ENCODE measurements at regions not wholly inside any gene's neighbourhood (a gene's known extent, or its start where the extent isn't known, plus 50 kb on each side); places are given as distances from the start of the nearest gene placed in this dataset.
"Not testable (repeated sequence)": the region's sequence is repeated elsewhere in the genome, so short reads cannot be mapped to it uniquely, and the experiment has no call there.

- H3K27me3 ChIP-seq (ENCODE audit: control insufficient read depth, insufficient read depth, low read length); H3K9ac ChIP-seq (ENCODE audit: low read depth, low read length); H3K4me3 ChIP-seq (ENCODE audit: low read depth, low read length); H3K4me1 ChIP-seq (ENCODE audit: control insufficient read depth, insufficient read depth, low read length); H3K36me3 ChIP-seq (ENCODE audit: control insufficient read depth, insufficient read depth, low read length); H3K9me3 ChIP-seq (ENCODE audit: control insufficient read depth, insufficient read depth, low read length): not testable (repeated sequence)
Measured at GRCh38 chr4:57300300-57300699, 190.1 kb upstream of the IGFBP7 start.

- peaks cover 12% of the 10 kb centered on the region for H3K4me1 ChIP-seq (ENCODE audit: control insufficient read depth, insufficient read depth, low read length)
- no peak overlapping the region for H3K9ac ChIP-seq (ENCODE audit: low read depth, low read length)
- H3K4me3 ChIP-seq (ENCODE audit: low read depth, low read length), result no peak overlapping the region
- H3K36me3 ChIP-seq (ENCODE audit: control insufficient read depth, insufficient read depth, low read length), result no peaks in the 10 kb centered on the region
- H3K9me3 ChIP-seq (ENCODE audit: control insufficient read depth, insufficient read depth, low read length), result no peaks in the 10 kb centered on the region
- H3K27me3 ChIP-seq (ENCODE audit: control insufficient read depth, insufficient read depth, low read length), result no peaks in the 10 kb centered on the region
Measured at GRCh38 chr4:57291911-57292310, 181.7 kb upstream of the IGFBP7 start.

- Histone ChIP-seq H3K36me3 (ENCODE audit: control insufficient read depth, insufficient read depth, low read length) (no peaks in the 10 kb centered on the region), H3K27me3 (ENCODE audit: control insufficient read depth, insufficient read depth, low read length) (no peaks in the 10 kb centered on the region), H3K9me3 (ENCODE audit: control insufficient read depth, insufficient read depth, low read length) (no peaks in the 10 kb centered on the region), H3K4me3 (ENCODE audit: low read depth, low read length) (no peak overlapping the region), H3K9ac (ENCODE audit: low read depth, low read length) (no peak overlapping the region), H3K4me1 (ENCODE audit: control insufficient read depth, insufficient read depth, low read length) (peaks cover 20% of the 10 kb centered on the region)
Measured at GRCh38 chr4:57287687-57288604, 177.8 kb upstream of the IGFBP7 start.

- Histone ChIP-seq H3K36me3 (ENCODE audit: control insufficient read depth, insufficient read depth, low read length) (no peaks in the 10 kb centered on the region), H3K4me3 (ENCODE audit: low read depth, low read length) (no peak overlapping the region), H3K27me3 (ENCODE audit: control insufficient read depth, insufficient read depth, low read length) (no peaks in the 10 kb centered on the region), H3K9ac (ENCODE audit: low read depth, low read length) (no peak overlapping the region), H3K9me3 (ENCODE audit: control insufficient read depth, insufficient read depth, low read length) (no peaks in the 10 kb centered on the region), H3K4me1 (ENCODE audit: control insufficient read depth, insufficient read depth, low read length) (peaks cover 11% of the 10 kb centered on the region)
Measured at GRCh38 chr4:57282933-57283310, 172.7 kb upstream of the IGFBP7 start.

GRCh38 chr4:57280481-57280880 lies 170.3 kb upstream of the IGFBP7 start:
- H3K9ac ChIP-seq (ENCODE audit: low read depth, low read length), result no peak overlapping the region
- H3K9me3 ChIP-seq (ENCODE audit: control insufficient read depth, insufficient read depth, low read length), result no peaks in the 10 kb centered on the region
- no peaks in the 10 kb centered on the region for H3K27me3 ChIP-seq (ENCODE audit: control insufficient read depth, insufficient read depth, low read length)
- H3K4me3 ChIP-seq (ENCODE audit: low read depth, low read length), result no peak overlapping the region
- no peaks in the 10 kb centered on the region for H3K36me3 ChIP-seq (ENCODE audit: control insufficient read depth, insufficient read depth, low read length)
- no peaks in the 10 kb centered on the region for H3K4me1 ChIP-seq (ENCODE audit: control insufficient read depth, insufficient read depth, low read length)

GRCh38 chr4:57278780-57279179 lies 168.6 kb upstream of the IGFBP7 start:
- H3K27me3 ChIP-seq (ENCODE audit: control insufficient read depth, insufficient read depth, low read length), result no peaks in the 10 kb centered on the region
- no peak overlapping the region for H3K4me3 ChIP-seq (ENCODE audit: low read depth, low read length)
- no peaks in the 10 kb centered on the region for H3K9me3 ChIP-seq (ENCODE audit: control insufficient read depth, insufficient read depth, low read length)
- no peaks in the 10 kb centered on the region for H3K36me3 ChIP-seq (ENCODE audit: control insufficient read depth, insufficient read depth, low read length)
- H3K4me1 ChIP-seq (ENCODE audit: control insufficient read depth, insufficient read depth, low read length), result no peaks in the 10 kb centered on the region
- H3K9ac ChIP-seq (ENCODE audit: low read depth, low read length), result no peak overlapping the region

GRCh38 chr4:57274082-57274481 lies 163.9 kb upstream of the IGFBP7 start:
- Histone ChIP-seq H3K9me3 (ENCODE audit: control insufficient read depth, insufficient read depth, low read length) (no peaks in the 10 kb centered on the region), H3K4me3 (ENCODE audit: low read depth, low read length) (no peak overlapping the region), H3K4me1 (ENCODE audit: control insufficient read depth, insufficient read depth, low read length) (no peaks in the 10 kb centered on the region), H3K27me3 (ENCODE audit: control insufficient read depth, insufficient read depth, low read length) (no peaks in the 10 kb centered on the region), H3K9ac (ENCODE audit: low read depth, low read length) (no peak overlapping the region), H3K36me3 (ENCODE audit: control insufficient read depth, insufficient read depth, low read length) (no peaks in the 10 kb centered on the region)

- no peaks in the 10 kb centered on the region for H3K27me3 ChIP-seq (ENCODE audit: control insufficient read depth, insufficient read depth, low read length)
- no peaks in the 10 kb centered on the region for H3K9me3 ChIP-seq (ENCODE audit: control insufficient read depth, insufficient read depth, low read length)
- no peaks in the 10 kb centered on the region for H3K36me3 ChIP-seq (ENCODE audit: control insufficient read depth, insufficient read depth, low read length)
- H3K4me1 ChIP-seq (ENCODE audit: control insufficient read depth, insufficient read depth, low read length), result peaks cover 3% of the 10 kb centered on the region
- no peak overlapping the region for H3K9ac ChIP-seq (ENCODE audit: low read depth, low read length)
- H3K4me3 ChIP-seq (ENCODE audit: low read depth, low read length), result no peak overlapping the region
Measured at GRCh38 chr4:57270346-57270745, 160.2 kb upstream of the IGFBP7 start.

GRCh38 chr4:57265831-57266582 lies 155.8 kb upstream of the IGFBP7 start:
- Histone ChIP-seq H3K4me3 (ENCODE audit: low read depth, low read length) (no peak overlapping the region), H3K27me3 (ENCODE audit: control insufficient read depth, insufficient read depth, low read length) (no peaks in the 10 kb centered on the region), H3K4me1 (ENCODE audit: control insufficient read depth, insufficient read depth, low read length) (peaks cover 3% of the 10 kb centered on the region), H3K9ac (ENCODE audit: low read depth, low read length) (no peak overlapping the region), H3K9me3 (ENCODE audit: control insufficient read depth, insufficient read depth, low read length) (no peaks in the 10 kb centered on the region), H3K36me3 (ENCODE audit: control insufficient read depth, insufficient read depth, low read length) (no peaks in the 10 kb centered on the region)

GRCh38 chr4:57254754-57255153 lies 144.6 kb upstream of the IGFBP7 start:
- no peaks in the 10 kb centered on the region for H3K36me3 ChIP-seq (ENCODE audit: control insufficient read depth, insufficient read depth, low read length)
- no peaks in the 10 kb centered on the region for H3K27me3 ChIP-seq (ENCODE audit: control insufficient read depth, insufficient read depth, low read length)
- no peaks in the 10 kb centered on the region for H3K4me1 ChIP-seq (ENCODE audit: control insufficient read depth, insufficient read depth, low read length)
- H3K9me3 ChIP-seq (ENCODE audit: control insufficient read depth, insufficient read depth, low read length), result no peaks in the 10 kb centered on the region
- H3K4me3 ChIP-seq (ENCODE audit: low read depth, low read length), result no peak overlapping the region
- H3K9ac ChIP-seq (ENCODE audit: low read depth, low read length), result no peak overlapping the region

GRCh38 chr4:57249083-57249482 lies 138.9 kb upstream of the IGFBP7 start:
- Histone ChIP-seq H3K27me3 (ENCODE audit: control insufficient read depth, insufficient read depth, low read length) (no peaks in the 10 kb centered on the region), H3K4me3 (ENCODE audit: low read depth, low read length) (no peak overlapping the region), H3K4me1 (ENCODE audit: control insufficient read depth, insufficient read depth, low read length) (no peaks in the 10 kb centered on the region), H3K9ac (ENCODE audit: low read depth, low read length) (no peak overlapping the region), H3K9me3 (ENCODE audit: control insufficient read depth, insufficient read depth, low read length) (no peaks in the 10 kb centered on the region), H3K36me3 (ENCODE audit: control insufficient read depth, insufficient read depth, low read length) (no peaks in the 10 kb centered on the region)

GRCh38 chr4:57243076-57243475 lies 132.9 kb upstream of the IGFBP7 start:
- no peaks in the 10 kb centered on the region for H3K36me3 ChIP-seq (ENCODE audit: control insufficient read depth, insufficient read depth, low read length)
- H3K9me3 ChIP-seq (ENCODE audit: control insufficient read depth, insufficient read depth, low read length), result no peaks in the 10 kb centered on the region
- H3K27me3 ChIP-seq (ENCODE audit: control insufficient read depth, insufficient read depth, low read length), result peaks cover 4% of the 10 kb centered on the region
- H3K9ac ChIP-seq (ENCODE audit: low read depth, low read length), result no peak overlapping the region
- no peak overlapping the region for H3K4me3 ChIP-seq (ENCODE audit: low read depth, low read length)
- H3K4me1 ChIP-seq (ENCODE audit: control insufficient read depth, insufficient read depth, low read length), result no peaks in the 10 kb centered on the region

Measured in iPS-15b (cell line).